ENCODE measurements at regions not wholly inside any gene's neighbourhood (a gene's known extent, or its start where the extent isn't known, plus 50 kb on each side); places are given as distances from the start of the nearest gene placed in this dataset.

DNA sequence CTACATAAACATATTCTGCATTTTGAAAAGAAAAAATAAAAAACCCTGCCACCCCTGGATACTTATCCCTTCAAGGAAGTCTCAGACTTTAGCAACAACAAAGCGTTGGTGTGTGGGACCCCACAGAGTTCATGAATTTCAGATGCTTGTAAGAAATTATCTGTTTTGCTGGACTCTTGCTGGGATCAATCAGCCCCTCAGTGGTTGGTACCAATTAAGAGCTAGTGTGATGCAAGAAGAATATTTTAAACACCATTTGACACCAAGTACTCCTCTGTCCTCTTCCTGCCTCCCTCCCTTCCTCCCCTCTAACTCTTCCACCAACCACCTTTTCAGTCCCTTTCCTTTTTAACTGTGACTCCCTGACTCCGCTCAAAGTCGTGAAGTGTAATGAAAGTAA is 51.5 kb downstream of the SST start:
- DNase-seq (ENCODE audit: low read depth in 1 of 2, low spot score in 1 of 2): no peak

DNA sequence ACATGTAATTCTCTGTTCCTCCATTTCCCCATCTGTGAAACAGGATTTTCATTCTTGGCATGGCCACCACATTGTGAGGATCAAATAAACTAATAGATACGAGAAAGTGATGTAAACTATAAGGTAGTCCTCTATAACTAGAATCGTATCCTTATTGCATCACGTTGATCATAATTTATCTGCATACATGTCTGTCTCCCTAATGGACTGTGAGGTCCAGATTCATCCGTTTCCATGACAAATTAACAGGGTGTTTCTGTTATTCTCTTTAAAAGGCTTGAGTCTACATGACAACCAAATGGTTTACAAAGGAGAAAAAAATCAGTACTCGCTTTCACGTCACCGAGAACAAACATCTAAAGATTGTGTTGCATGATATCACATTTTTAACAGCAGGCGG is 53.0 kb downstream of the SST start:
- DNase-seq (ENCODE audit: low read depth in 1 of 2, low spot score in 1 of 2): no peak

DNA sequence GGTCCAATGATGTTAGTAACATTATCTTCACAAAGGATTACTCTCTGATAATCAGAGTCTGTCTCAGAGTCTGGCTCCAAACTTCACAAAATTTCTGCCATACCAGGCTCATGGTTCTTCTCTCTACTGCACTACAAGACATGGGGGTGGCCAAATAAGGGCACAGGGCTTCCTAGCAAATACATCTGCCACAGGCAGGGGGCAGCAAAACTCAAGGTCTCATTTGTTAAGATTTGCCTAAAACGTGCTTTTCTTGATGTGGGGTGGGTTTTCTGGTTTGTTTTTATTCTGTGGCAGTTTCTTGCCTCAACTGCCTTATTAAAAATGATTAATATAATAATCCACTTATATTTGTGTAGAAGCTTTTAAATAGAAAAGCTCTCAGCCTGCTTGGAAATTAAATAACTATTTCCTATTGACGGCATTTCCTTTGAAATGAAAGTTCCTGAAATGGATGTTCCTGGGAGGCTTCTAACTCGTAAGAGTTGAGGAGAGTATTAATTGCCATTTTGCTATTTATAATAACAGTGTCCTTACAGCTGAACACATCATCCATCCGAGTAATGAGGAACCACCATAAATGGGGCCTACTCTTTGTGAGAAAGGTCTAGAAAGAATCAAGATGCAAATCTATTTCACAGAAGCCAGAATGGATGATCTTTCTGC is 53.8 kb downstream of the SST start:
- peak in 1 of 2 donors; percentile 6 for DNase-seq (ENCODE audit: low read depth in 1 of 2, low spot score in 1 of 2)

DNA sequence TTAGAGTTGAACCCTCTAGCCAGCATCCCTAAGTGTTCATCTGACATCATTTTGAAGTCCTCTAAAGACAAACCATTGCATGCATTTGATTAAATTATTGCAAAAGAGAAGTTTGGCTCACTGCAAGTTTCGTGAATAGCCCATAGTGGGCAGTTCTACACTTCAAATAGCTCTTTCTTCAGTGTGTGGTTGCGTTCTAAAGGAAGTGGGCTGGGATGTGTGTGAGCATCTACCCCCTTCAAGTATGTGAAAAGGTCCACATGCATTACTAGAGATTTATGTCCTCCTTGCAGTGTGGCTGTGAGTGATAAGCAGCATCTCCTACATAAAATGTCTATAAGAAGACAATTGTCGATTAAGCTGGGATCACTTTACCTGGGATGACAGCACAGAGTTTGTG is 54.6 kb downstream of the SST start:
- no peak for DNase-seq (ENCODE audit: low read depth in 1 of 2, low spot score in 1 of 2)

DNA sequence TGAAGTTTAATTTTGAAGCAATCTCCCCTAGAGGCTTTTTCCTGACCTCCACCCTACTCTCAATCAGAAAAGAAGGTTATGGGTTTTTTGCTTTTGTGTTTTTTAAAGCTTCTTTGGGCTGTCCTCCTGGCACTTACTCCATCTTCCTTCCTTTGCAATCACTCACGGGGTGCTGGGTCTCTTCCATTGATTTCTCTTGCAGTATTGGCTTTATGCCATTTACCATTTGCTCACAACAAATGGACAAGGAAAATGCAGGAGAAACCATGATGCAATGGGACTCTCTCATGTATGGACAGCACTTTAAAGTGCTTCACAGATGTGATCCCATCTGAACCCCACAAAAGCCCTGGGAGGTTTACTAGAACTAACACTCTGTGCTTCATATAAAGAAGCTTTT is 57.5 kb downstream of the SST start:
- DNase-seq (ENCODE audit: low read depth in 1 of 2, low spot score in 1 of 2): no peak

DNA sequence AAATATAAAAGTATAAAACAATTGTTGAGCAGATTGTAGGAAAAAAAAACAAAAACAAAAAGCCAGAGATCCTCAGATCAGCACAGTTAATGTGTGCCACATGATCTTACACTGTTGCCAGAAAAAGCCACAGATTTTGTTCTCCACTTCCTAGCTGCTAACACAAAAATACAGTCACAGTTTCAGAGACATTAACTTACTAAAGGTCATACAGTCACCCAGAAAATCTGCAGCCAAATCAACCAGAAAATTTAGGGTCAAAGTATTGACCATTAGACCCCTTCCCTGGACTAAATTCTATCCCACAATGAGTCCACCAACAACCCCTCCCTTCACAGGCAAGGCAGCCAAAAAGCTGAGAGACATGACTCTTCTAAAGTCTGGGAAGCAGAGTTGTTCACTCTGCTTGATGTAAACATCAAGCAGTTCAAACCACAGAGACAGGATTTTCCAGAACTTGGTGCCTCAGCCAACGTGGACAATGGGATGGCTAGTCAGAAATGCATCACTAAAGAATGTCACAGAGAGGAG is 59.1 kb downstream of the SST start:
- DNase-seq (ENCODE audit: low read depth in 1 of 2, low spot score in 1 of 2): no peak

DNA sequence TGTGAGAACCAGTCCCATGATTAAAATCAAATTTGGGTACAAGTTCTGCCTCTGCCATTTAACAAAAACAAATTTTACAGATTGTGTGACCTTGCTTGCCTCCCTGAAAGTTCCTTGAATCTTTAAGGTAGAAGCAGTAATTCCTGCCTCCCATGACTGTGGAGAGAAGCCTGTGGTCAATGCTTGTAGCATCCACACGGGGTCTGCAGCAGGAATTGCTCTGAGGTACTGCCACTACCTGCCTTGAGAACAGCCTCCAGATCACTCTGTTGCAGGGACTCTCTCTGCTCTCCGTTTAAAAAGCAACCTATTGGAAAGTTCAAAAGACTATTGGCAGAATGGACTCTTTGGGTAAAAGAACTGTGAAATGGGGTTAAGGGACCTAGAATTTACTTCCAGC is 75.9 kb downstream of the SST start:
- no peak for DNase-seq (ENCODE audit: low read depth in 1 of 2, low spot score in 1 of 2)

DNA sequence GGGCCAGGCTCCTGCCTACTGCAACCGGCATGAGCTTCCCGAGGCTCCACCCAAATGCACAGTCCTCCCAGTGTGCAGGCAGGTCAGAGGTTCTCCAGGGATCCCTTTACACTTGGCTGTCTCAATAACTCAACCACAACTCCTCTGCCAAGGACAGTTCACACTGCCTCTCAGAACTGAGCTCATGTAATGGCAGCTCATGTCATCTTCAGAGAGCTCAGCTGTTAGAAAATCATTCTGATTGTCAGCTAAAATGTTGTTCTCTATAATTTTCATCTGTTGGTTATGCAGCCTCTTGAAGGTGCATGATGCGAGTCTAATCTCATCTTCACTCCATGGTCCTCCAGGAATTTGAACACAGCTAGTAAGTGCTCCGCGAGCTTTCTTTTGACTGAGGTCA is 76.7 kb downstream of the SST start:
- DNase-seq (ENCODE audit: low read depth in 1 of 2, low spot score in 1 of 2): no peak

DNA sequence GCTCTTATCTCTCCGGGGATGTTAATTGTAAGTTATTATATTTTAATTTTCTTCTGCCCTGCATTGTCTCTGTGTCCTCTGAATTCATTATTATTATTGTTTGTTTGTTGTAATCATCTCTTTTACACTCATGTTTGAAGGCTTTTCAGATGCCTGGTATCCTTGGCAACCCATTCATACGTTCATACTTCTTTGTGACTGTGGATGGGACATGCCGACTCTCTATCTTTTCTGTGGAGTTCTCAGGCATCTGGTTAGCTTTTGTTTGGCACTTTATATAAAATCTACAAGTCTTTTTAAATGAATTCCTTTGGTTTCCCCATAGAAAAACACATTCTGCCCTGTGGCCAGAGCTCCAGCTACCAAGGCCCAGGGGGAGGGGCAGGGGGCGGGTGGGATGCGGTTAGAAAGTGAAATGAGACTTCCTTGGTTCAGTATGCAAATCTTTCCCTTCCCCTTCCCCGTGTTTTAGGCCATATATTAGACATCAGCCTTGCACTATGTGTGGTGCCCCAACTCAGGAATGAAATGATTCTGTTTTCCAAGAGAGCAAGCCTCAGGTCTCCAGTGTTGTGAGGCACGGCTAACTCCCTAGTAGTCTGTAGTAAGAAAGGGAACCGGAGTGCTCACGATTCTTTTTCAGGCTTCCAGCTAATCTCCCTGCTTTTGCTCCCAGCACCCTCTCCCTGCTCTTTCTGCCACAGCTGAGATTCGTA is 79.2 kb downstream of the SST start:
- DNase-seq (ENCODE audit: low read depth in 1 of 2, low spot score in 1 of 2): no peak

DNA sequence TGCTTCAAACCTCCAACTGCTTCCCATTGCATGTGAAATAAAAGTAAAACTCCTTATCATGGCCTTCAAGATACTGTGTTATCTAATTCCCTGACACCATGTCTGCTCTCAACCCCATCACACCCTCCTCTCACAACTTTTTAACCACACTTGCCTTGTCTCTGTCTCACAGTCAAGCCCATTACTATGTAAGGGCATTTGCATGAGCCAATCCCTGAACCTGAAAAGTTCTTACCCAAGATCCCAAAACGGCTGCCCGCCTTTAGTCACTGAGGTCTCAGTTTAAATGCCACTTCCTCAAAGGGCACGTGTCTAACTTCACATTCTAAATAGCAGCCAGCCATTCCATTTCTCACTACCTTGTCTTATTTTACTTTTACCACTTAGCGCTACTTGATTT is 83.1 kb downstream of the SST start:
- no peak for DNase-seq (ENCODE audit: low read depth in 1 of 2, low spot score in 1 of 2)

DNA sequence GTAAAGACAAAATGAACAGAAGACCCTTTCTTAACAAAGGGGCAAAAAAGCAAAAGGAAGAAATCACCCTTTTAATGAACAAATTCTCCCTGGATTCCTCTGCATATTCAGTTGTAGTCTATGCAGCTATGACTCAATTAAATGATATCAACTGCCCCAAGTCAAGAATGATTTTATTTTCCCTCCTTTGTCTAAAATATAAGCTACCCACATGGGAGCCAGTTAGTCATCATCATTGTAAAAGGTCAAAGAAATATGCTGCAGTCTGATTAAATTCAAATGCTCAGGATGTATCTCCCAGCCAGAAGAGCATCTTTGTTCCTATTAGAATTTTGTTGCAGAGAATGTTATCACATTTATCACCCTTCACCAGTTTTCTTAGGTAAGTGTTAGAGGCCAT is 84.0 kb downstream of the SST start:
- no peak for DNase-seq (ENCODE audit: low read depth in 1 of 2, low spot score in 1 of 2)

DNA sequence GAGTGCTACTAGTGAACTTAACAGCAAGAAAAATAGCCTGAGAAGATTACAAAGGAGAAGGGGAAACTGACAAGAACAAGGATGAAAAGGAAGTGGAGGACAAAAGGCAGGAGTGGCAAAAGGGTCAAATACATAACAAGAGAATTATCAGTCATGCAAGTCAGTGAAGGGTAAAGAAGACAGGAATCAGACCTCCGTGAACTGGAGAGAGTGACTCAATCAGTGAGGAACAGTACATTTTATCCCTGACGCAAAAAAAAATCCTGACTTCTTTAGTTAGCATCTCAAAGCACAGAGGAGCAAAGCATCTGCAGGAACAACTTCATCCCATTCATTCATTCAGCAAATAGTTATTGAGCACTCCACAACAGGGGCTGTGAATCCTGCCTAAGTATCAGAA is 97.8 kb downstream of the SST start:
- DNase-seq (ENCODE audit: low read depth in 1 of 2, low spot score in 1 of 2): no peak

DNA sequence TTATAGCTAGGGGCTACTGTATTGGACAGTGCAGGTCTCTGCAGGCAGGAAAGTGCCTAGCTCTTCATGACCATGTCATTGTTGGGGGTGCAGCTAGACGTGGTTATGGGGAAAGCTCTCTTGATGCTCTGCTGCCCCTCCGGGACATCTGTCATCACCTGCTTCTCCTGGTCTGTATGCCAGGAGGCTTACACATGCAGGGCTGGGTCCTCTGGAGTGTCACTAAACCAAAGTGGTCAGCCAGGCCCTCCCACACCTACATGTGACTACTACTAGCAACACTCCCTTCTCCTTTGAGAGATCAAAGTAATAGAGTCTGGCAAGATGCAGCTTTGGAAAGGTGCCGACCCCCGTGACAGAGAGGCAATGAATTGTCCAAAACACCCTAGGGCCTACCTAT is 98.5 kb downstream of the SST start:
- DNase-seq (ENCODE audit: low read depth in 1 of 2, low spot score in 1 of 2): no peak

DNA sequence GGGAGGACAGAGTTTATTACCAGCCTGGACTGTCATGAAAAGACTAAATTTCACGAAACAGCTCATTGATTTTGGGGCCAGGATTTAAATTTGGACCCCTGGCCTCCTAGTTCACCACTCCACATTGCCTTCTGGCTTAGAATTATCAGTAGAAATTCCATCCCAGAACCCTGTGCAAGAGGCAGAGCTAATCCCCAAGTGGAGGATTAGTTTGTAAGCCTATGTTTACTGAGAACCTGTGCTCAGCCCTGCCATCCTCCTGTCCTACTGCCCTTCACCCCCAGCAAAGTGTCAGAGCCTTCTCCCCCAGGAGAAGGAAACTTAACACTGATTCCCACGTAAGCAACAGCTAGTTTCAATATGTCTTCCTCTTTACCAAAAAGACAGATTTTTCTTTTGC is 99.4 kb downstream of the SST start:
- no peak for DNase-seq (ENCODE audit: low read depth in 1 of 2, low spot score in 1 of 2)

DNA sequence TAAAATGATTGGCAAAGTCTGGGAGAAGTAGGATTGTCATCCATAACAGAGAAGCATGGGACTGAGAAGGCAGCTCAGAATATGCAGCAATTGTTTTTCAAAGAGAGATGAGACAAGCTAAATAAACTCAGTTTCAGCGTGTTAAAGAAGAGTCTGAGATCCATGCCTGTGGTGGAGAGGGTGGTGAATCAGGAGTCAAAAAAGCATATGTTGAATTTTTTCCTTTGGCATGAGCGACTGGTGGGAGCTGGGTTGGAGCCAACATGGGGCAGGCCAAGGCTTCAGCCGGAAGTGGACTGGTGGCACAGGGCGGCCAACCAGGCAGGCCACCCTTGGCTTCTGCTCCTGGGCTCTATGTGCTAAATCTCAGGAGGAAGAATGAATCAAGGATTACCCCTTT is 102.0 kb downstream of the SST start:
- no peak for DNase-seq (ENCODE audit: low read depth in 1 of 2, low spot score in 1 of 2)

DNA sequence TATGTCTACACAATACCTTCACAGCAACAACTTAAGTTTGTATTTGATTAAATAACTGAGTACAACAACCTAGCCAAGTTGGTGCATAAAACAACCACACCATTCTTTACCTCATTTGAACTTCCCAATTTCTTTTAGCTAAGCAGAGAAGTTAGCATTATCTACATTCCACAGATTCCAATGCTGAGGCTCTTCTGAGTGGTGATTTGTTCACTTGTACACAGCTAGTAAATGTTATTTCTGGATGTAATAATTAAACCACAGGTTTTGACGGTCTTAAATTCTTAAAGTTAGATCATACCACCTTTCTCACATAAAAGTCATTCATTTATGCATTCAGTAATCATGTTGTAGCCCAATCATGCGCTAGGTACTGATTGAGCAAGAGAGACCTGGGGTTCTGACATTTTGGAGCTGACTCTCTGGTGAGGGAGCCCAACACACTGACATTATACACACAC is 102.5 kb downstream of the SST start:
- no peak for DNase-seq (ENCODE audit: low read depth in 1 of 2, low spot score in 1 of 2)

DNA sequence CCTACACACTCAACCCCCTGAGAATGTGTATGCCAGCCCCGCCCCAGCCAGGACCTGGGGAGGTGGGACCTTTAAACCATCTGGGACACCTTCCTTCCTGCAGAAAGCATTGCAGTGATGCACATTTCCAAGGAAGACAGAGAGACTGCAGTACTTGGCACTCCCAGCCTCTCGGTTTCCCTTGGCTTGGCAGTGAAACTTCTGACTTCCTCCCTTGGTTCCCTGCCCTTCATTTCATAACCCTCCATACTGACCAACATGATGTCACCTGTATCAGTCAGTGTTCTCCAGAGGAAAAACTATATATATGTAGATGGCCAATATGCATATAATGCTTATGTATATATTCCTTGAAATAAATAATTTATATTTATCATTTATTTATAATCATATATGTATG is 103.2 kb downstream of the SST start:
- DNase-seq (ENCODE audit: low read depth in 1 of 2, low spot score in 1 of 2): no peak

DNA sequence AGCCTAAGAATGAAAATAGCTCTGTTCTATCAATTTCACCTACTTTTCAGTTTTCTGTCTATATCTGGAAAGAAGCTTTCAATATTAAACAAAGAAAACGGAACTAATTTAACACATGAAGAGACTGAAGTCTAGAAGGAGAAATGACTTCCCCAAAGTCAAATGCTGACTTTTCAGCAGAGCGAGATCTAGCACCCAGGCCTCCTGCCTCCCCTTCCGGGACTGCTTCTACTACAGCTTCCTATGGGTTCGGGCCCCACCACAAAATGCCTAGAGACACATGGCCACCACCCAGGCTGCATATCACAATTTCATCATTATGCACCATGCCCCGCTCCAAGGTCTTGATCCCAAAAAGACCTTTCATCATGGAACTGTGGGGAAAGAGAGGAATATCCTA is 104.5 kb downstream of the SST start:
- DNase-seq (ENCODE audit: low read depth in 1 of 2, low spot score in 1 of 2): no peak

DNA sequence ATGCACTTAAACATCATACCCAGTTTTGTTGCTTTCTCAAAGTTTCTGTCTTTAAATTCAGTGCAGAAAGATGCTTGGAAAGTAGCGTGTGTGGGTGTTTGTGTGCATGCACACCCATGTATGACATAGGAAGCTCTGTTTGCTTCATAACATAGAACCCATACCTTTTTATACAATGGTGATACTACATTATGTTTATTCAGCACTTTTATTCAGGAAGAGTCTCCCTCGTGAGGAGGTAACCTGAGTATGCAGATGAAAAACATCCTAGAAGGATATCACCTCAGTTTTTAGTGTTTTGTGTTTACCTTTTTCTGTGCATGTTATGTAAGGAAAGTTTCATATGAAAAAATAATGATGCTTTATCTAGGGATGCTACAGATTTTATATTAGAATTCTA is 111.2 kb downstream of the SST start:
- no peak for DNase-seq (ENCODE audit: low read depth in 1 of 2, low spot score in 1 of 2)

DNA sequence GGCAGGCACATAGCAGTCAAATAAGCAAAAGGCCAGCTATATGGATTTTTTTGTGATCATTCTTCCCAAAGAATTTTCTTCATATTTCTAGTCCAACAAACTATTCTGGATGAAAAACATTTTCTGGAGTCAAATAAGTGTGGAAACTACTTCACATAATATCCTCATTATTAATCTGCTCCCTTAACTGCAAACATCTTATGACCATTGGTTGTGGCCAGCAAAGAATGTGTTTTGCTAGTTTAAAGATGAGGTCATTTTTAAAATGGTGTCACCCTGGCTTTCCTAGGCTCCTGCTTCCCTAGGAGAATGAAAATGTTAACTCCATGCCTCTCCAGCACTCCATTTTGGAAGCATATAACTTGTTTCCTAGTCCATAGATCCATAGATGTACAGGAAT is 118.8 kb downstream of the SST start:
- no peak for DNase-seq (ENCODE audit: low read depth in 1 of 2, low spot score in 1 of 2)

DNA sequence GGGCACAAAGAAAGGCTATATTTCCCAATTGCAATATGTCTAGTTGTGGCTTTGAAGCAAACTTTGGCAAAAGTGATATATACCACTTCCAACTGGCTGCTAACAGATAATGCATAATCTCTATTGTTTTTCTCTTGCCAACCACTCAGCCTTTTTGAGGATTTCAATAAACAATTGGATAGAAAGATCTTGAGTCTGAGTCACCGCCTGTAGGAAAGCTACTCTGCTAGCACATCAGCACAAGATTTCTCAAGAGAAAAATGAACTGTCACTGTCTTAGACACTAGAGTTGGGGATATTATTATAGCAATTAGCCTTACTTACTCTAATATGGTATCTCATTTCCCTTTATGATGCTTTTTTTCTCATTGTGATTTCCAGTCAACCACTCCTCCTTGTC is 119.7 kb downstream of the SST start:
- no peak for DNase-seq (ENCODE audit: low read depth in 1 of 2, low spot score in 1 of 2)

DNA sequence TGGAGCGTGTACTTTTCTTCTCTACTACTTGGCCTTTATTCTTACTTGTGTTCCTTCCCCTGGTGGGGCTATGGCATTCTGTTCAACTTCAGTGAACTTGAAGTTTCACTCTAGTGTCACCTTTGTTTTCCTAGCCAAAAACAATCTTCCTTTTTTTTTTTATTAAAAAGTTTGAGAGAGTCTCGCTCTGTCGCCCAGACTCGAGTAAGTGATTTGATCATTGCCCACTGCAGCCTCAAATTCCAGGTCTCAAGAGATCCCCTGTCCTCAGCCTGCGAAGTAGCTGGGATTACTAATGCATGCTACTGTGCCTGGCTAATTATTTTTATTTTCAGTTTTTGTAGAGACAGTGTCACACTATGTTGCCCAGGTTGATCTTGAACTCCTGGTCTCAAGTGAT is 124.8 kb downstream of the SST start:
- no peak for DNase-seq (ENCODE audit: low read depth in 1 of 2, low spot score in 1 of 2)

DNA sequence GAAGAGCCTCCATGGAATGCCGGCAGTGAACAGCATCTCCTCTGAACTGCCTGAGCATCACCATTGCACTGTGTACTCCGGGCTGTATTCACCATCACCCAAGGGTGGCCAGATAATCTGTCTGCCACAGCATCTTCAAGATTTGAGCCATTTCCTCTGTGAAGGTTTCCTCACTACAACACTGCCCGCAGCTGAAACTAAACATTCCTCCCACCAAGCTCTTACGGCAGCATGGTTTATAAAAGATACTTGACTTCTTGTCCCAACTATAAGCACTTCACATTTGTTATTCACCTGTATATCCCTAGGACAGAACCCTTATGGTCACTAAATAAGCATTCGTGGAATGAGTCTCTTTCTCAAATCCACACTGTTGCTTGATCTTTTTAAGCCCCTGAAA is 125.9 kb downstream of the SST start:
- no peak for DNase-seq (ENCODE audit: low read depth in 1 of 2, low spot score in 1 of 2)
